Activated CD4-positive, alpha-beta T cell treated with anti-CD3 and anti-CD28 coated beads, Interleukin-2, amount 50 U/mL, for 16 hours (primary cell): ENCODE measurements at regions not wholly inside any gene's neighbourhood (a gene's known extent, or its start where the extent isn't known, plus 50 kb on each side); places are given as distances from the start of the nearest gene placed in this dataset.

ENCODE experiments used
- DNase-seq: peaks from one replicate; pipeline ENCODE4 v3.0.0-alpha.2; 2020

- DNase-seq: no peak
These were observed 86.2 kb upstream of the MYL2 start for GRCh38 chr12:111006621-111007020.

GRCh38 chr12:110998971-110999370 lies 78.6 kb upstream of the MYL2 start:
- no peak for DNase-seq

GRCh38 chr12:110998165-110998564 lies 77.8 kb upstream of the MYL2 start:
- DNase-seq: no peak

DNA sequence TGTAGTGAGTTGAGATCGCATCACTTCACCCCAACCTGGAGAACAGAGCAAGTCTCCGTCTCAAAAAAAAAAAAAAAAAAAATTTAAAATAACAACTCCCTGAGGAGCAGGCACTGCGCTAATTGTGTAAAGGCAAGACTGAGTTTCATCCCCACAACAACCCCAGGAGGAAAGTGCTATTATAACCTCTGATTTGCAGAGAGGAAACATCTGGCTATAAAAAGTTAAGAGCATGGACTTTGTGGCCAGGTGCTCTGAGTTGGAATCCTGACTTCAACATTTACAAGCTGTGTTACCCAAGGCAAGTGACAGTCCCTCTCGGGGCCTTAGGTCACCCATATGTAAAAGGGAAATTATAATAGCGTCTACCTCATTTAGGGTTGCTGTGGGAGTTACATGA lies 76.0 kb upstream of the MYL2 start:
- no peak for DNase-seq

DNA sequence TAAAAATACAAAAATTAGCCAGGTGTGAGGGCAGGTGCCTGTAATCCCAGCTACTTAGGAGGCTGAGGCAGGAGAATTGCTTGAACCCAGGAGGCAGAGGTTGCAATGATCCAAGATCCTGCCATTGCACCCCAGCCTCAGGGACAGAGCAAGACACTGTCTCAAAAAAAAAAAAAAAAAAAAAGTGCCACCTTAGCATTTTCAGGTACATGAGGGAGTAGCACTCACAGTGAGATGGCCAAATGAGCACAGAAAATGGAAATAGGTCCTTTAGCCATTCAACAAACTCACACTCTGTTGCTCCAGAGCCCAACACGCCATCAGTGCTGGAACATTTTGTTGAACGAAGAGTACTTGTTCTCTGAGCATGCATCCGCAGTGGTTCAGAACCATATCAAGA lies 75.2 kb upstream of the MYL2 start:
- DNase-seq: no peak

GRCh38 chr12:110995016-110995415 lies 74.6 kb upstream of the MYL2 start:
- DNase-seq: no peak

DNA sequence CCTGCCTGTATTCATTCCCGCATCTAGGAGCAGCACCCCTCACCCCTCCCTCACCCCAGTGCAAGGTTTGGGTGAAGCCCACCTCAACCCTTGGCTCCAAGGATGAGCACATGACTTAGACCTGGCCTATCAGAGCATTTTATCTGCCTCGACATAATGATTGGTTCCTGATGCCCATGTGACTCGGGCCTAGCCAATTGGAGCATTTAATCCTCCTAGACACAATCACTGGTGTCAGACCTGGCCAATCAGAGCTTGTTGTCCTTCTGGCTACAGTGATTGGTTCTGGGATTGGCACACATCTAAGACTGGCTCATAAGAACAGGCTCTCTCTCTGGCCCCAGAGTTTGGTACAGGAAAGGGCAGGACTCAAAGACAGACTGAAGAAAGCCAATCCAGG lies 73.1 kb upstream of the MYL2 start:
- DNase-seq: no peak

DNA sequence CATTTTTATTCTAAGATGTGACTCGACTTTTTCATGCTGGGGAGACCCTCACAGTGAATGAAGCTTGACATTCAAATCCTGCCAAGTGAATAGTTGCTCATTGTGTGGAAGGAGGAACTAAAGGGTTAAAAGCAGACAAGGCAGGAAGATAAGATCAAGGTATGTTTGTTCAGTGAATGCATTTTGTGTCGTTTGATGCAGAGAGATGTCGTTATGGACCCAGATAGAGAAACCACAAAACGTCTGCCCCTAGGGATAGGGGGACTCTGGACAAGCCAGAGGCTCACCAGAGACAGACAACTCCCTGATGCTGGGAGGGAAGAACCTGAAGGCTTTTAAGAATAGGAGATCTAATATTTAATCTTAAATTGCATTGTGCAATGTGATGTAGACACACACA lies 72.5 kb upstream of the MYL2 start:
- no peak for DNase-seq

DNA sequence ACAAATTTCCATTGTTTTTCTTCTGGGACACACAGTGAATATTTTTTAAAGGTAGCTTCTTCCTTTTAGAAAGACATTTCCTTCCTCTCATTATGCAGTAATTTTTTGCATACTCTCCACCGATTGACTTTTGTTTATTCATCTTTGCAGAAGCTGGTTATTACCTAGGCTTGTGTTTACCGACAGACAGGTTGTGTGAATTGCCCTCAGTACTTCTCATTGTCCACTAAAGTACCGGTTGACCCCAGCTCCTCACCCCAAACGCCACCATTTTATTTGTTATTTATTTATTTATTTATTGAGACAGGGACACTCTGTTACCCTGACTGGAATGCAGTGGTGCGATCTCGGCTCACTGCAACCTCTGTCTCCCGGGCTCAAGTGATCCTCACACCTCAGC lies 63.4 kb upstream of the MYL2 start:
- no peak for DNase-seq

GRCh38 chr12:110972866-110973265 lies 52.5 kb upstream of the MYL2 start:
- no peak for DNase-seq

DNA sequence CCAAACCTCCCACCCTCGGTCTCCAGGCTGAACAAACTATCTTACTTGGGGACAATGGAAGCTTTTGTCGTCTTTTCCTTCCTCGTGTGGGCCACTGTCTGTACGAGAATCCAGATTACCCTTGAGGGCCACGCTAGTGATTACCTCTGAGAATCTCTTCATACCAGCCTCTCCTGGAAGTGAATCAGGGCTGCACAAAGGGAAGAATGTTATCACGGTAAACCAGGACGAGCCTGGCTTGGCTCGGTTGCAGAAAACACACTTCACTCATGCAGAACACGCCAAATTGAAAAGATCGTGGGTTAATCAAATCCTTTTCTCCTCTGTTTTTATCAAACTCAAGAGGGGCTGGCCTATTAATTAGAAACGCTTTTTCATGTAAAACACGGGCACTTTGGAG lies 51.6 kb upstream of the MYL2 start:
- DNase-seq: no peak

GRCh38 chr12:110971189-110971920 lies 51.0 kb upstream of the MYL2 start:
- DNase-seq: no peak
